Peyer's patch (tissue), 4 donors: ENCODE measurements at regions not wholly inside any gene's neighbourhood (a gene's known extent, or its start where the extent isn't known, plus 50 kb on each side); places are given as distances from the start of the nearest gene placed in this dataset.

Experiments
- DNase-seq, 3 donors: peaks; one replicate each; pipeline ENCODE4 v3.0.0-alpha.2; 2017 to 2019
- H3K27ac ChIP-seq, 4 donors: fragments of 200-600 bp; sonication (generic); one replicate each; pipeline ENCODE4 v1.5.1; 2016 to 2019
- H3K27me3 ChIP-seq, 2 donors: fragments of 200-600 bp; sonication (generic); one replicate each; pipeline ENCODE4 v1.5.1; 2019
- H3K36me3 ChIP-seq, 3 donors: fragments of 200-600 bp; sonication (generic); one replicate each; pipeline ENCODE4 v1.5.1; 2016 to 2019
- H3K4me1 ChIP-seq, 4 donors: fragments of 200-600 bp; sonication (generic); one replicate each; pipeline ENCODE4 v1.5.1; 2016 to 2019
- H3K4me3 ChIP-seq, 4 donors: fragments of 200-600 bp; sonication (generic); 1 replicate in 3 of 4; 2 replicates in 1 of 4; pipeline ENCODE4 v1.5.1; 2016 to 2019; ENCODE audit warnings: mild to moderate bottlenecking in 1 of 4
- H3K9me3 ChIP-seq, 4 donors: fragments of 200-600 bp; sonication (generic); one replicate each; pipeline ENCODE4 v1.5.1; 2016 to 2019; ENCODE audit warnings: mild to moderate bottlenecking in 1 of 4
- CTCF ChIP-seq, 6 experiments: fragments of 450-650 bp in 4 of 6; fragments of 200-600 bp in 2 of 6; sonication (generic) in 1 of 6; IDR thresholded peaks; one replicate each; pipeline ENCODE4 v1.5.1; 2017 to 2019; ENCODE audit warnings: antibody characterized with exemption in 6 of 6, mild to moderate bottlenecking in 3 of 6, moderate library complexity in 1 of 6
- POLR2A ChIP-seq, 2 donors: fragments of 450-650 bp; IDR thresholded peaks; one replicate each; pipeline ENCODE4 v1.5.1; 2017; ENCODE audit warnings: antibody characterized with exemption in 2 of 2, mild to moderate bottlenecking in 2 of 2, moderate library complexity in 2 of 2

- Histone ChIP-seq H3K9me3 (no peaks in the 10 kb centered on the region), H3K4me3 (no peak overlapping the region), H3K27ac (no peak overlapping the region), H3K27me3 (no peaks in the 10 kb centered on the region), H3K36me3 (no peaks in the 10 kb centered on the region), H3K4me1 (no peaks in the 10 kb centered on the region)
- TF ChIP-seq POLR2A (IDR thresholded peaks at IDR 0.05) (no peak), CTCF (IDR thresholded peaks at IDR 0.05) (no peak)
- DNase-seq: no peak
Measured at GRCh38 chr15:77721963-77722362, 89.3 kb upstream of the LINGO1 start.

GRCh38 chr15:77720655-77721054, 87.9 kb upstream of the LINGO1 start:
- H3K36me3 ChIP-seq: no peaks in the 10 kb centered on the region
- H3K4me1 ChIP-seq: no peaks in the 10 kb centered on the region
- no peak for DNase-seq
- no peaks in the 10 kb centered on the region for H3K9me3 ChIP-seq
- H3K27me3 ChIP-seq: no peaks in the 10 kb centered on the region
- no peak for TF ChIP-seq CTCF (IDR thresholded peaks at IDR 0.05)
- no peak for TF ChIP-seq POLR2A (IDR thresholded peaks at IDR 0.05)
- no peak overlapping the region for H3K27ac ChIP-seq
- no peak overlapping the region for H3K4me3 ChIP-seq

- Histone ChIP-seq H3K4me1 (no peaks in the 10 kb centered on the region), H3K27me3 (no peaks in the 10 kb centered on the region), H3K36me3 (no peaks in the 10 kb centered on the region), H3K27ac (no peak overlapping the region), H3K9me3 (no peaks in the 10 kb centered on the region), H3K4me3 (no peak overlapping the region)
- TF ChIP-seq POLR2A (IDR thresholded peaks at IDR 0.05): no peak
- TF ChIP-seq CTCF (IDR thresholded peaks at IDR 0.05): no peak
- no peak for DNase-seq
Measured at GRCh38 chr15:77720173-77720572, 87.5 kb upstream of the LINGO1 start.

GRCh38 chr15:77719450-77719849, 86.7 kb upstream of the LINGO1 start:
- no peaks in the 10 kb centered on the region for H3K4me1 ChIP-seq
- DNase-seq: no peak
- H3K9me3 ChIP-seq: no peaks in the 10 kb centered on the region
- H3K27ac ChIP-seq: no peak overlapping the region
- no peaks in the 10 kb centered on the region for H3K27me3 ChIP-seq
- H3K4me3 ChIP-seq: no peak overlapping the region
- H3K36me3 ChIP-seq: no peaks in the 10 kb centered on the region
- no peak for TF ChIP-seq CTCF (IDR thresholded peaks at IDR 0.05)
- TF ChIP-seq POLR2A (IDR thresholded peaks at IDR 0.05): no peak

- no peaks in the 10 kb centered on the region for H3K9me3 ChIP-seq
- no peaks in the 10 kb centered on the region for H3K4me1 ChIP-seq
- no peak overlapping the region for H3K27ac ChIP-seq
- no peaks in the 10 kb centered on the region for H3K27me3 ChIP-seq
- no peak for DNase-seq
- H3K36me3 ChIP-seq: no peaks in the 10 kb centered on the region
- H3K4me3 ChIP-seq: no peak overlapping the region
- TF ChIP-seq CTCF (IDR thresholded peaks at IDR 0.05) (no peak), POLR2A (IDR thresholded peaks at IDR 0.05) (no peak)
Measured at GRCh38 chr15:77717333-77717990, 84.8 kb upstream of the LINGO1 start.
